ENCODE measurements at regions not wholly inside any gene's neighbourhood (a gene's known extent, or its start where the extent isn't known, plus 50 kb on each side); places are given as distances from the start of the nearest gene placed in this dataset.
"Not testable (repeated sequence)": the region's sequence is repeated elsewhere in the genome, so short reads cannot be mapped to it uniquely, and the experiment has no call there.

DNA sequence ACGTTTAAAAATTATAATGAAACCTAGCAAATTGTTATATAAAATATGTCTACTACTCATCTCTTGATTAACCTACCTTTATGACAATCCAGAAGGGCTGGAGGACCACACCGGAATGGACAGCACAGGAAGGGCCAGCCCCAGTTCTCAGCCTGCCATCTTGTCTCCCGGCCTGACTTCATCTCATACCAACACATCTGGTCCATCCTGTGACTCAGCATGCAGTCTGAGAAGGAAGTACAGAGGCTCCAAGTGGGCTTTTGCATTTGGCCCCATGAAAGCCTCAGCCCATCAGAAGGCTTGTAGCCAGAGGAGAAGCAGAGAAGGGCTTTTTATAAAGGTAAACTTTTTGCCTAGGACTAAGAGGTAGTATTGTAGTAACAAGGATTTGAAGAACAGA, 436.6 kb downstream of the MRPL39 start:
- no peaks in the 10 kb centered on the region for H3K4me1 ChIP-seq (ENCODE audit: control insufficient read depth, insufficient read depth, low read length)
- H3K9me3 ChIP-seq (ENCODE audit: control insufficient read depth, low read depth, low read length) = no peaks in the 10 kb centered on the region
- H3K27me3 ChIP-seq (ENCODE audit: control insufficient read depth, insufficient read depth, low read length) = no peaks in the 10 kb centered on the region
- no CpG with 5 or more reads among the region's 3 CpGs for WGBS (ENCODE audit: insufficient coverage, low lambda C conversion rate)
- no peak for DNase-seq
- no peaks in the 10 kb centered on the region for H3K36me3 ChIP-seq (ENCODE audit: control insufficient read depth, insufficient read depth, low read length)
- no peak overlapping the region for H3K4me3 ChIP-seq (ENCODE audit: low read length)
- H3K27ac ChIP-seq (ENCODE audit: low read length) = no peak overlapping the region

DNA sequence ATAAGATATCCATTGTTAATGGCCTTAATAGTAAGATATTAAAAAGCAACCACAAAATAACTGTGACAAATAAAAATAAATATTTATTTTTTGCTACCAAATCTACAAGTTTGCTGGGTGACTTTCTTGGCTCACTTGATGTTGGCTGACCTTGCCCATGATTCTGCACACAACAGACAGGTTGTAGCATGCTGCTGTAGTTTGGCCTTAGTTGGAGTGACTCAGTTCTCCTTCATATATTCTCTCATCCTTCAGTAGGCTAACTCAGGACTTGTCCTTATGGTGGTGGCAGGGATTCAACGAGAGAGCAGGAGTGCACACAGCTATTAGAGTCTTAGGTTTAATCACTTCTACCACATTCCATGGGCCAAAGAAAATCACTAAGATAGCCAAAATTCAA, 437.9 kb downstream of the MRPL39 start:
- H3K36me3 ChIP-seq (ENCODE audit: control insufficient read depth, insufficient read depth, low read length) = no peaks in the 10 kb centered on the region
- H3K4me1 ChIP-seq (ENCODE audit: control insufficient read depth, insufficient read depth, low read length) = no peaks in the 10 kb centered on the region
- WGBS (ENCODE audit: insufficient coverage, low lambda C conversion rate) = no CpG with 5 or more reads among the region's 1 CpG
- no peaks in the 10 kb centered on the region for H3K9me3 ChIP-seq (ENCODE audit: control insufficient read depth, low read depth, low read length)
- H3K4me3 ChIP-seq (ENCODE audit: low read length) = no peak overlapping the region
- no peaks in the 10 kb centered on the region for H3K27me3 ChIP-seq (ENCODE audit: control insufficient read depth, insufficient read depth, low read length)
- DNase-seq = no peak
- no peak overlapping the region for H3K27ac ChIP-seq (ENCODE audit: low read length)

DNA sequence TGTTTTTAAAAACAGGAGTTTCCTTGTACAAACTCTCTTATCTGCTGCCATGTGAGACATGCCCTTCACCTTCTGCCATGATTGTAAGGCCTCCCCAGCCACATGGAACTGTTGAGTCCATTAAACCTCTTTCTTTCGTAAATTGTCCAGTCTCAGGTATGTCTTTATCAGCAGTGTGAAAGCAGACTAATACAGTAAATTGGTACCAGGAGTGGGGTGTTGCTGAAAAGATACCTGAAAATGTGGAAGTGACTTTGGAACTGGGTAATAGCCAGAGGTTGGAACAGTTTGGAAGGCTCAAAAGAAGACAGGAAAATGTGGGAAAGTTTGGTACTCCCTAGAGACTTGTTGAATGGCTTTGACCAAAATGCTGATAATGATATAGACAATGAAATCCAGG, 440.4 kb downstream of the MRPL39 start:
- H3K4me3 ChIP-seq (ENCODE audit: low read length); DNase-seq; H3K9me3 ChIP-seq (ENCODE audit: control insufficient read depth, low read depth, low read length); H3K27me3 ChIP-seq (ENCODE audit: control insufficient read depth, insufficient read depth, low read length); H3K27ac ChIP-seq (ENCODE audit: low read length); H3K36me3 ChIP-seq (ENCODE audit: control insufficient read depth, insufficient read depth, low read length); H3K4me1 ChIP-seq (ENCODE audit: control insufficient read depth, insufficient read depth, low read length): not testable (repeated sequence)
- no CpG with 5 or more reads among the region's 1 CpG for WGBS (ENCODE audit: insufficient coverage, low lambda C conversion rate)

DNA sequence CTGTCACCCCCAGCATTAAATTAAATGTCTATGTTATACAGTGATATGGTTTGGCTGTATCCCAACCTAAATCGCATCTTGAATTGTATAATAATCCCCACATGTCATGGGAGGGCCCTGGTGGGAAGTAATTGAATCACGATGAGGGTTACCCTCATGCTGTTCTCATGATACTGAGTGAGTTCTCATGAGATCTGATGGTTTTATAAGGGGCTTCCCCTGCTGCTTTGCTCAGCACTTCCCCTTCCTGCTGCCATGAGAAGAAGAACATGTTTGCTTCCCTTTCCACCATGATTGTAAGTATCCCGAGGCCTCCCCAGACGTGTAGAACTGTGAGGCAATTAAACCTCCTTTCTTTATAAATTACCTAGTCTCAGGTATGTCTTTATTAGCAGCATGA, 445.7 kb downstream of the MRPL39 start:
- no peaks in the 10 kb centered on the region for H3K4me1 ChIP-seq (ENCODE audit: control insufficient read depth, insufficient read depth, low read length)

DNA sequence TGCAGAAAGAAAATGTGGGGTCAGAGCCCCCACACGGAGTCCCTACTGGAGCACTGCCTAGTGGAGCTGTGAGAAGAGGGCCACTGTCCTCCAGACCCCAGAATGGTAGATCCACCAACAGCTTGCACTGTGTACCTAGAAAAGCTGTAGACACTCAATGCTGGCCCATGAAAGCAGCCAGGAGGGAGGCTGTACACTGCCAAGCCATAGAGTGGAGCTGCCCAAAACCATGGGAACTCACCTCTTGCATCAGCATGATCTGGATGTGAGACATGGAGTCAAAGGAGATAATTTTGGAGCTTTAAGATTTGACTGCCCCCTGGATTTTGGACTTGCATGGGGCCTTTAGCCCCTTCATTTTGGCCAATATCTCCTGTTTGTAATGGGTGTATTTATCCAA, 452.3 kb downstream of the MRPL39 start:
- not testable (repeated sequence) for H3K4me3 ChIP-seq (ENCODE audit: low read length); DNase-seq; H3K36me3 ChIP-seq (ENCODE audit: control insufficient read depth, insufficient read depth, low read length); H3K27ac ChIP-seq (ENCODE audit: low read length); H3K27me3 ChIP-seq (ENCODE audit: control insufficient read depth, insufficient read depth, low read length); H3K9me3 ChIP-seq (ENCODE audit: control insufficient read depth, low read depth, low read length); H3K4me1 ChIP-seq (ENCODE audit: control insufficient read depth, insufficient read depth, low read length)
- no CpG with 5 or more reads among the region's 1 CpG for WGBS (ENCODE audit: insufficient coverage, low lambda C conversion rate)

More for the DNA sequence above, 445.7 kb downstream of the MRPL39 start:
- no peaks in the 10 kb centered on the region for H3K36me3 ChIP-seq (ENCODE audit: control insufficient read depth, insufficient read depth, low read length)
- H3K27ac ChIP-seq (ENCODE audit: low read length) = no peak overlapping the region
- no peak overlapping the region for H3K4me3 ChIP-seq (ENCODE audit: low read length)
- no CpG with 5 or more reads among the region's 4 CpGs for WGBS (ENCODE audit: insufficient coverage, low lambda C conversion rate)
- no peaks in the 10 kb centered on the region for H3K9me3 ChIP-seq (ENCODE audit: control insufficient read depth, low read depth, low read length)
- DNase-seq = no peak
- no peaks in the 10 kb centered on the region for H3K27me3 ChIP-seq (ENCODE audit: control insufficient read depth, insufficient read depth, low read length)

DNA sequence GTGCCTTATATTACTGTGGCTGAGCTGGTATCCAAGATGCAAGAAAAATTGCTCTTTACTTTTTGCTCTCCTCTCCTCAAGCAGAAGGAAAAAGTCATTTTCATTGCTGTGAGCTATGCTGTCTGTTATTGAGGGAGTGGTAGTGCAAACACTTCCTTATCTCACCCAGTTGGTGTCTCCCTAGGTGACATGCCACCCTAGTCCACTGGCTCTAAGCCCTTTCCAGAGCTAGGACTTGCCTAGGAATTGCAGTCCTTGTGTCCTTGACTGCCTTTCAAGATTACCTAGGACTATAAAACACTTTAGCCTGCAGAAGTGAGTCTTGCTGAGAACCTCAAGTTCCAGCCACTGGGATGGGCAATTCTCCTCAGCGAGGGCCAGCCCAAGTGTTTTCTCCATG, 458.3 kb downstream of the MRPL39 start:
- Histone ChIP-seq H3K9me3 (ENCODE audit: control insufficient read depth, low read depth, low read length) (no peaks in the 10 kb centered on the region), H3K27me3 (ENCODE audit: control insufficient read depth, insufficient read depth, low read length) (no peaks in the 10 kb centered on the region), H3K4me1 (ENCODE audit: control insufficient read depth, insufficient read depth, low read length) (no peaks in the 10 kb centered on the region), H3K4me3 (ENCODE audit: low read length) (no peak overlapping the region), H3K27ac (ENCODE audit: low read length) (no peak overlapping the region), H3K36me3 (ENCODE audit: control insufficient read depth, insufficient read depth, low read length) (no peaks in the 10 kb centered on the region)
- no CpG with 5 or more reads among the region's 1 CpG for WGBS (ENCODE audit: insufficient coverage, low lambda C conversion rate)
- peak in 1 of 2 donors; percentile 1 for DNase-seq

DNA sequence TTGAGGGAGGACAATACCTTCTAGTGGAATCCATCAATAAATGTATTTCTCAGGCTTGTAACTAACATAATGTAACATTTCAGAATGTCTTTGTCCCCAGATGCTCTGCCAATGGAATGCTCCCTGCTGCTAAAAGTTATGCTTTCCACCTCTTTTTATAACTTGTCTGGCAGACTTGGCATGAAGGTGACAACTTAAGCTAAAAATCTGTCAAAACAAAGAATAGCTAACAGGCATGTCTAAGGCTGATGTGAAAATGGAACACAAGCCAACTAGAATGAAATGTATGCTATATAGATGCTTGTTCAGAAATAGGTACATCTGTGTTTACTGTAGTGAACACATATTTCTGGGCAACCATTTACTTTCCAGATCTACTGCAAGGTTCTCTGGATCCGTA, 467.9 kb downstream of the MRPL39 start:
- Histone ChIP-seq H3K4me1 (ENCODE audit: control insufficient read depth, insufficient read depth, low read length) (no peaks in the 10 kb centered on the region), H3K27me3 (ENCODE audit: control insufficient read depth, insufficient read depth, low read length) (no peaks in the 10 kb centered on the region), H3K27ac (ENCODE audit: low read length) (no peak overlapping the region), H3K4me3 (ENCODE audit: low read length) (no peak overlapping the region), H3K36me3 (ENCODE audit: control insufficient read depth, insufficient read depth, low read length) (no peaks in the 10 kb centered on the region), H3K9me3 (ENCODE audit: control insufficient read depth, low read depth, low read length) (no peaks in the 10 kb centered on the region)
- DNase-seq = no peak
- no CpG with 5 or more reads among the region's 1 CpG for WGBS (ENCODE audit: insufficient coverage, low lambda C conversion rate)

DNA sequence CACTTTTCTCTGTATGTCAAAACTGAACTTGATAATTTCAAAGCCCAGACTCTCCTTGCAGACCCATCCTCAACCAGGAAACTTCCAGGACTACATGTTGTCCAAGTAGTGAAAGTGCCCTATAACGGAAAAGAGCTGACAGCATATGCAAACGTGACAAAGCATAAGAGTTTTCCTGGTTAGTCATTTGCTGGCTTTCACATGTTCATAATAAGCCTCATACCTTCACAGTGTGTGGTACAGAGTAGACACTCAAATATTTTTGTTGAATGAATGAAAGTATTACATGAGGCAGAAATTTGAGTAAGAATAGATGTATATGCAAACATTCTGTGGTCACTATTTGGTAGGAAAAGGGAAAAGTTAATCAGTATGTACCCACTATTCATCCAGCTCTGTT, 473.3 kb downstream of the MRPL39 start:
- Histone ChIP-seq H3K27ac (ENCODE audit: low read length) (no peak overlapping the region), H3K4me3 (ENCODE audit: low read length) (no peak overlapping the region), H3K4me1 (ENCODE audit: control insufficient read depth, insufficient read depth, low read length) (no peaks in the 10 kb centered on the region), H3K9me3 (ENCODE audit: control insufficient read depth, low read depth, low read length) (no peaks in the 10 kb centered on the region), H3K36me3 (ENCODE audit: control insufficient read depth, insufficient read depth, low read length) (no peaks in the 10 kb centered on the region), H3K27me3 (ENCODE audit: control insufficient read depth, insufficient read depth, low read length) (no peaks in the 10 kb centered on the region)
- WGBS (ENCODE audit: insufficient coverage, low lambda C conversion rate) = no CpG with 5 or more reads among the region's 2 CpGs
- no peak for DNase-seq

DNA sequence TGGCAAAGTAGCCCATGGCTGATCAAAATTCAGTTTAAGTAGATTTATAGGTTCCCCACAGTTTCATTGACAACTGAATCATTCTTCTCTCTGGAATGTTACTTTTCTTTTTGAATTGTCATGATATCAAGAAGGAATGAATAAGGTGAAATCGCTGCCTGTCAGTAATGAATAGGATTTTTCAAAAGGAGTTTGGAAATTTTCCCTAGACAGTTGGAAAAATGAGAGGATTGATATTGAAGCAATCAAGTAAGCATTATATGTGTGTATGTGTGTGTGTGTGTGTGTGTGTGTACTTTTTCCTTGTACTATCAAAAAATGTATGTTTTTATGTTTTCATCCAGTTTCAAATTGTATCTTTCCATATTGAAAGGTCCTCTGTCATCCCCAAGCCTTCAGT, 479.5 kb downstream of the MRPL39 start:
- H3K27ac ChIP-seq (ENCODE audit: low read length) = no peak overlapping the region
- H3K4me3 ChIP-seq (ENCODE audit: low read length) = no peak overlapping the region
- WGBS (ENCODE audit: insufficient coverage, low lambda C conversion rate) = 100% methylated on average over 1 of the region's 1 CpG

DNA sequence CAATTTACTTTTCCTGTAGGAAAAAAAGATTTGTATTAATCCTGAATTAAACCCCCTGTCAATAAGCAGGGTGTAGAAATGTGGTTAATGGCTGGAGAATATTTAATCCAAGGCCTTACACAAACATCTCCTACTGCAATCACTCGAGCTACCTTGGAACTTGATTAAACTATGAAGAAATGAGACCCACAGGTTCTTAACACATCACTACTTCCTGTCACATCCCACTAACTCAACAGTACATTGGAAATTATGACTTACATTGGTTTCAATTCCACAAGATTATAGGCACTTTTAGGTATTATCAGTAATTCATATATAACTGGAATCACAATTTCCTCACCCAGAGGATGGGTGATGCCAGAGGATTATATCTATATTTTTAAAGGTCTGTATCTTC, 480.3 kb downstream of the MRPL39 start:
- Histone ChIP-seq H3K4me1 (ENCODE audit: control insufficient read depth, insufficient read depth, low read length) (no peaks in the 10 kb centered on the region), H3K27ac (ENCODE audit: low read length) (no peak overlapping the region), H3K36me3 (ENCODE audit: control insufficient read depth, insufficient read depth, low read length) (no peaks in the 10 kb centered on the region), H3K9me3 (ENCODE audit: control insufficient read depth, low read depth, low read length) (no peaks in the 10 kb centered on the region), H3K27me3 (ENCODE audit: control insufficient read depth, insufficient read depth, low read length) (no peaks in the 10 kb centered on the region), H3K4me3 (ENCODE audit: low read length) (no peak overlapping the region)
- WGBS (ENCODE audit: insufficient coverage, low lambda C conversion rate) = no CpG with 5 or more reads among the region's 1 CpG
- DNase-seq = no peak

More for the DNA sequence above, 479.5 kb downstream of the MRPL39 start:
- H3K27me3 ChIP-seq (ENCODE audit: control insufficient read depth, insufficient read depth, low read length) = no peaks in the 10 kb centered on the region
- DNase-seq = no peak
- no peaks in the 10 kb centered on the region for H3K36me3 ChIP-seq (ENCODE audit: control insufficient read depth, insufficient read depth, low read length)
- no peaks in the 10 kb centered on the region for H3K4me1 ChIP-seq (ENCODE audit: control insufficient read depth, insufficient read depth, low read length)
- H3K9me3 ChIP-seq (ENCODE audit: control insufficient read depth, low read depth, low read length) = no peaks in the 10 kb centered on the region

DNA sequence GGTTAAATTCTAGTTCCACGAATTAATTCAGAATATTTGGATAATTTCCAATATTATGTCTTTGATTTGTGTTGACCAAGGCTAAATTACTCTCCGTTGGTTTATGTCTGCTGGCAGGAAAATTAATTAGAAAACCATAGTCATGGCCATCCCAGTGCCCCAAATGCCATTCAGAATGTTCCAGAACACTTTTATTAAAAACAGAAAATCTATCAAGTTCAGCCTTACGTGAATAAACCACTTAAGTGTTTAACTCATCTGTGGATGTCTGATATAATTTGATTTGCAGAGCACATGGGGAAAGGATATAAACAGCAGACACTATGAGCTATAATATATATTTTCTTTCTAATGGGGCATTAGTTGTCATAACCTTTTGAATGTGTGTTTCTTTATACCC, 480.7 kb downstream of the MRPL39 start:
- H3K36me3 ChIP-seq (ENCODE audit: control insufficient read depth, insufficient read depth, low read length) = no peaks in the 10 kb centered on the region
- H3K27me3 ChIP-seq (ENCODE audit: control insufficient read depth, insufficient read depth, low read length) = no peaks in the 10 kb centered on the region
- H3K9me3 ChIP-seq (ENCODE audit: control insufficient read depth, low read depth, low read length) = no peaks in the 10 kb centered on the region
- H3K27ac ChIP-seq (ENCODE audit: low read length) = no peak overlapping the region
- no peak for DNase-seq
- H3K4me3 ChIP-seq (ENCODE audit: low read length) = no peak overlapping the region
- WGBS (ENCODE audit: insufficient coverage, low lambda C conversion rate) = 90% methylated on average over 3 of the region's 3 CpGs
- H3K4me1 ChIP-seq (ENCODE audit: control insufficient read depth, insufficient read depth, low read length) = no peaks in the 10 kb centered on the region

Measured in large intestine (tissue), 3 donors.